ENCODE measurements at regions not wholly inside any gene's neighbourhood (a gene's known extent, or its start where the extent isn't known, plus 50 kb on each side); places are given as distances from the start of the nearest gene placed in this dataset.

- no peak overlapping the region for H2BK5ac ChIP-seq (ENCODE audit: low read length)
- WGBS (ENCODE audit: extremely low coverage, insufficient coverage, low lambda C conversion rate): no CpG with 5 or more reads among the region's 5 CpGs
- no peaks in the 10 kb centered on the region for H3K79me1 ChIP-seq (ENCODE audit: low read length)
- no peaks in the 10 kb centered on the region for H3K79me2 ChIP-seq (ENCODE audit: control insufficient read depth, insufficient read depth, low read length)
- no peak overlapping the region for H3K56ac ChIP-seq (ENCODE audit: low read length)
- no peak overlapping the region for H3K4me2 ChIP-seq (ENCODE audit: low read length)
- H2BK120ac ChIP-seq (ENCODE audit: low read depth, low read length): no peak overlapping the region
- no peaks in the 10 kb centered on the region for H3K27me3 ChIP-seq (ENCODE audit: insufficient read depth, low read length, poor library complexity)
- no peak overlapping the region for H3K27ac ChIP-seq (ENCODE audit: low read depth, low read length)
- no peak overlapping the region for H4K8ac ChIP-seq (ENCODE audit: low read depth, low read length)
- no peak overlapping the region for H3K18ac ChIP-seq (ENCODE audit: low read length)
- no peak overlapping the region for H2BK15ac ChIP-seq (replicated peaks; ENCODE audit: low read depth)
- no peak overlapping the region for H4K5ac ChIP-seq (ENCODE audit: low read length)
- H3K9ac ChIP-seq (ENCODE audit: low read length): no peak overlapping the region
- DNase-seq: no peak
- no peak overlapping the region for H2AK5ac ChIP-seq (ENCODE audit: low read length)
- no peaks in the 10 kb centered on the region for H3K36me3 ChIP-seq (ENCODE audit: control insufficient read depth, insufficient read depth, low read length)
- H3K4me1 ChIP-seq (ENCODE audit: control insufficient read depth, low read depth, low read length): no peaks in the 10 kb centered on the region
- no peak overlapping the region for H3K4me3 ChIP-seq (ENCODE audit: low read length)
- H3K4ac ChIP-seq (ENCODE audit: low read depth, low read length): no peak overlapping the region
- no peak overlapping the region for H3K23ac ChIP-seq (ENCODE audit: low read length)
Measured at GRCh38 chr6:101275251-101275650, 118.3 kb upstream of the GRIK2 start.

- Histone ChIP-seq H3K23ac (ENCODE audit: low read length) (no peak overlapping the region), H2BK120ac (ENCODE audit: low read depth, low read length) (no peak overlapping the region), H2BK5ac (ENCODE audit: low read length) (no peak overlapping the region), H3K4ac (ENCODE audit: low read depth, low read length) (no peak overlapping the region), H3K79me2 (ENCODE audit: control insufficient read depth, insufficient read depth, low read length) (no peaks in the 10 kb centered on the region), H4K5ac (ENCODE audit: low read length) (no peak overlapping the region), H3K27me3 (ENCODE audit: insufficient read depth, low read length, poor library complexity) (no peaks in the 10 kb centered on the region), H3K4me1 (ENCODE audit: control insufficient read depth, low read depth, low read length) (no peaks in the 10 kb centered on the region), H2AK5ac (ENCODE audit: low read length) (no peak overlapping the region), H3K36me3 (ENCODE audit: control insufficient read depth, insufficient read depth, low read length) (no peaks in the 10 kb centered on the region), H2BK15ac (replicated peaks; ENCODE audit: low read depth) (no peak overlapping the region), H3K4me3 (ENCODE audit: low read length) (no peak overlapping the region), H3K56ac (ENCODE audit: low read length) (no peak overlapping the region), H3K27ac (ENCODE audit: low read depth, low read length) (no peak overlapping the region), H3K79me1 (ENCODE audit: low read length) (no peaks in the 10 kb centered on the region), H3K9ac (ENCODE audit: low read length) (no peak overlapping the region), H3K18ac (ENCODE audit: low read length) (no peak overlapping the region), H3K4me2 (ENCODE audit: low read length) (no peak overlapping the region), H4K8ac (ENCODE audit: low read depth, low read length) (no peak overlapping the region)
- DNase-seq: no peak
Measured at GRCh38 chr6:101276066-101276465, 117.4 kb upstream of the GRIK2 start.

GRCh38 chr6:101279410-101279809 lies 114.1 kb upstream of the GRIK2 start:
- Histone ChIP-seq H3K79me2 (ENCODE audit: control insufficient read depth, insufficient read depth, low read length) (no peaks in the 10 kb centered on the region), H2BK15ac (replicated peaks; ENCODE audit: low read depth) (no peak overlapping the region), H3K36me3 (ENCODE audit: control insufficient read depth, insufficient read depth, low read length) (no peaks in the 10 kb centered on the region), H2BK5ac (ENCODE audit: low read length) (no peak overlapping the region), H4K8ac (ENCODE audit: low read depth, low read length) (no peak overlapping the region), H4K5ac (ENCODE audit: low read length) (no peak overlapping the region), H3K4me3 (ENCODE audit: low read length) (no peak overlapping the region), H2AK5ac (ENCODE audit: low read length) (no peak overlapping the region), H3K79me1 (ENCODE audit: low read length) (no peaks in the 10 kb centered on the region), H3K4ac (ENCODE audit: low read depth, low read length) (no peak overlapping the region), H3K27ac (ENCODE audit: low read depth, low read length) (no peak overlapping the region), H3K4me1 (ENCODE audit: control insufficient read depth, low read depth, low read length) (no peaks in the 10 kb centered on the region), H2BK120ac (ENCODE audit: low read depth, low read length) (no peak overlapping the region), H3K27me3 (ENCODE audit: insufficient read depth, low read length, poor library complexity) (no peaks in the 10 kb centered on the region), H3K4me2 (ENCODE audit: low read length) (no peak overlapping the region), H3K18ac (ENCODE audit: low read length) (no peak overlapping the region), H3K9ac (ENCODE audit: low read length) (no peak overlapping the region), H3K56ac (ENCODE audit: low read length) (no peak overlapping the region), H3K23ac (ENCODE audit: low read length) (no peak overlapping the region)
- DNase-seq: no peak

- Histone ChIP-seq H3K9ac (ENCODE audit: low read length) (no peak overlapping the region), H3K27me3 (ENCODE audit: insufficient read depth, low read length, poor library complexity) (no peaks in the 10 kb centered on the region), H3K4ac (ENCODE audit: low read depth, low read length) (no peak overlapping the region)
Measured at GRCh38 chr6:101281266-101281665, 112.2 kb upstream of the GRIK2 start.

GRCh38 chr6:101284131-101284530 lies 109.4 kb upstream of the GRIK2 start:
- Histone ChIP-seq H2BK15ac (replicated peaks; ENCODE audit: low read depth) (no peak overlapping the region), H3K79me1 (ENCODE audit: low read length) (no peaks in the 10 kb centered on the region), H2BK120ac (ENCODE audit: low read depth, low read length) (no peak overlapping the region), H2AK5ac (ENCODE audit: low read length) (no peak overlapping the region), H3K27me3 (ENCODE audit: insufficient read depth, low read length, poor library complexity) (no peaks in the 10 kb centered on the region), H3K18ac (ENCODE audit: low read length) (no peak overlapping the region), H3K4me3 (ENCODE audit: low read length) (no peak overlapping the region), H3K9ac (ENCODE audit: low read length) (no peak overlapping the region), H4K5ac (ENCODE audit: low read length) (no peak overlapping the region), H3K4me1 (ENCODE audit: control insufficient read depth, low read depth, low read length) (no peaks in the 10 kb centered on the region), H3K23ac (ENCODE audit: low read length) (no peak overlapping the region), H3K36me3 (ENCODE audit: control insufficient read depth, insufficient read depth, low read length) (no peaks in the 10 kb centered on the region), H3K4ac (ENCODE audit: low read depth, low read length) (no peak overlapping the region), H3K27ac (ENCODE audit: low read depth, low read length) (no peak overlapping the region), H4K8ac (ENCODE audit: low read depth, low read length) (no peak overlapping the region), H3K4me2 (ENCODE audit: low read length) (no peak overlapping the region), H2BK5ac (ENCODE audit: low read length) (no peak overlapping the region), H3K56ac (ENCODE audit: low read length) (no peak overlapping the region), H3K79me2 (ENCODE audit: control insufficient read depth, insufficient read depth, low read length) (no peaks in the 10 kb centered on the region)
- no CpG with 5 or more reads among the region's 6 CpGs for WGBS (ENCODE audit: extremely low coverage, insufficient coverage, low lambda C conversion rate)
- DNase-seq: no peak

More at GRCh38 chr6:101281266-101281665, 112.2 kb upstream of the GRIK2 start:
- Histone ChIP-seq H4K5ac (ENCODE audit: low read length) (no peak overlapping the region), H3K4me1 (ENCODE audit: control insufficient read depth, low read depth, low read length) (no peaks in the 10 kb centered on the region), H3K18ac (ENCODE audit: low read length) (no peak overlapping the region), H3K79me1 (ENCODE audit: low read length) (no peaks in the 10 kb centered on the region), H2BK5ac (ENCODE audit: low read length) (no peak overlapping the region), H3K36me3 (ENCODE audit: control insufficient read depth, insufficient read depth, low read length) (no peaks in the 10 kb centered on the region), H2BK15ac (replicated peaks; ENCODE audit: low read depth) (no peak overlapping the region), H4K8ac (ENCODE audit: low read depth, low read length) (no peak overlapping the region), H3K4me3 (ENCODE audit: low read length) (no peak overlapping the region), H2BK120ac (ENCODE audit: low read depth, low read length) (no peak overlapping the region), H3K27ac (ENCODE audit: low read depth, low read length) (no peak overlapping the region), H2AK5ac (ENCODE audit: low read length) (no peak overlapping the region), H3K79me2 (ENCODE audit: control insufficient read depth, insufficient read depth, low read length) (no peaks in the 10 kb centered on the region), H3K4me2 (ENCODE audit: low read length) (no peak overlapping the region), H3K23ac (ENCODE audit: low read length) (no peak overlapping the region), H3K56ac (ENCODE audit: low read length) (no peak overlapping the region)
- no peak for DNase-seq

- Histone ChIP-seq H3K4me3 (ENCODE audit: low read length) (no peak overlapping the region), H3K23ac (ENCODE audit: low read length) (no peak overlapping the region), H4K5ac (ENCODE audit: low read length) (no peak overlapping the region), H3K79me1 (ENCODE audit: low read length) (no peaks in the 10 kb centered on the region), H3K4me1 (ENCODE audit: control insufficient read depth, low read depth, low read length) (no peaks in the 10 kb centered on the region), H3K9ac (ENCODE audit: low read length) (no peak overlapping the region), H3K27ac (ENCODE audit: low read depth, low read length) (no peak overlapping the region), H3K4me2 (ENCODE audit: low read length) (no peak overlapping the region), H3K56ac (ENCODE audit: low read length) (no peak overlapping the region), H2BK15ac (replicated peaks; ENCODE audit: low read depth) (no peak overlapping the region), H2BK5ac (ENCODE audit: low read length) (no peak overlapping the region), H4K8ac (ENCODE audit: low read depth, low read length) (no peak overlapping the region), H2AK5ac (ENCODE audit: low read length) (no peak overlapping the region), H3K36me3 (ENCODE audit: control insufficient read depth, insufficient read depth, low read length) (no peaks in the 10 kb centered on the region), H2BK120ac (ENCODE audit: low read depth, low read length) (no peak overlapping the region), H3K4ac (ENCODE audit: low read depth, low read length) (no peak overlapping the region), H3K18ac (ENCODE audit: low read length) (no peak overlapping the region), H3K79me2 (ENCODE audit: control insufficient read depth, insufficient read depth, low read length) (no peaks in the 10 kb centered on the region), H3K27me3 (ENCODE audit: insufficient read depth, low read length, poor library complexity) (no peaks in the 10 kb centered on the region)
- no peak for DNase-seq
- no CpG with 5 or more reads among the region's 2 CpGs for WGBS (ENCODE audit: extremely low coverage, insufficient coverage, low lambda C conversion rate)
Measured at GRCh38 chr6:101286146-101286545, 107.4 kb upstream of the GRIK2 start.
